GM21717 (cell line): ENCODE measurements at regions not wholly inside any gene's neighbourhood (a gene's known extent, or its start where the extent isn't known, plus 50 kb on each side); places are given as distances from the start of the nearest gene placed in this dataset.
"Not testable (repeated sequence)": the region's sequence is repeated elsewhere in the genome, so short reads cannot be mapped to it uniquely, and the experiment has no call there.

ENCODE experiments used
- ATAC-seq: cut with Tn5 transposase; IDR thresholded peaks from one replicate; pipeline ENCODE4 v1.9.1; 2021; ENCODE audit warnings: mild to moderate bottlenecking, moderate library complexity; ENCODE audit not compliant: unreplicated experiment

DNA sequence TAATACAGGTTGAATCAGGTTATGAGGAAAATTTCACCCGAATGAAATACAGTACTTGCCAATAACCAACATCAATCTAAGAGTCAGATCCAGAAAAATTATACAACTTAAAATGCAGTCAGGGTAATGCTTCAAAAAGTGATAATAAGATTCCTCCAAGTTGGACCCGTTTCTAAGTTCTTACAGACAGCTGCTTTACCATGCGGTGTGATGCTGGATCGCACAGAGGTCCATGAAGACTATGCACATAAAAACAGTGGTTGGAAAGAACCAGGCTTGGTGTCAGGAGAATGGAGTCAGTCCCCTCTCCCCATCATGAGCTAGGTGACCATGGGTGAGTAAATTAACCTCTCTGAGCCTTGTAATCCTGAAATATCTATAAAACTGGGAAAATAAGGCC, 261.3 kb downstream of the QDPR start:
- no peak for ATAC-seq

DNA sequence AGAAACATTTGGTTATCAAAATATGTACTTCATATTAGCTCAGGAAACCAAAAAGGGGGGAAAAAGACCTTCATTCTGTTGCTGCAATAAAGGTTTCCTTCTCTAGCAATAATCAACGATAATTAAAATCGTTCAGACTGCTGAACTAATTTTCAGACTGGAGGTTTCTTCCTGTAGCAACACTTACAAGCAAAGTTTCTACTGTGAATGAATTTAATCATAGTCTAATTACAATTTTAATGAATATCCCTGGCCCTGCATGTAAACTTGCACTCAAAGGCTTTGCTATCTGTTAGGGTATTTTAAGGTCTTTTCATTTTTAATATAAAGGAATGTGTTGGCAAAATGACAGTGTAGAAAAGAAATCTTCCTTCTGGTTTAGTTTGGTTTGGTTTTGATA, 265.2 kb downstream of the QDPR start:
- no peak for ATAC-seq

GRCh38 chr4:17241835-17242234, 270.1 kb downstream of the QDPR start:
- no peak for ATAC-seq

- ATAC-seq: no peak
These were observed 273.3 kb downstream of the QDPR start for GRCh38 chr4:17238633-17239032.

- ATAC-seq: no peak
These were observed 275.2 kb downstream of the QDPR start for GRCh38 chr4:17236686-17237085.

DNA sequence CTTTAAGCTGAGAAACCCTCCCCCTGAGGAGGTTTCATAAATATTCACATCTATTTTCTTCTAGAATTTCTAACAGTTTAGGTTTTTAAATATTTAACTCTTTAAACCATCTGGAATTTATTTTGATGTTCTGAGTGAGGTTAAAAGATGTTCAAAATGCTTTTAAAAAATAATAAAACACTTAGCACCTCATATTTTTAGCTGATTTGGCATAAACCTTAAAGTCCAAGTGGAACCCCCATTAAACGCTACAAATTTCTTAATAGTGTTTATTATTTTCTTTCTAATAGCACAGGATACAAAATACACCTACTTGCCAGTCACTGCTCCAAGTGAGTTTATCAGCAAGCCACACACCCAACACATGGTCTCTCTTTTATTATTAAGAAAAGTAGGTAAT, 277.2 kb downstream of the QDPR start:
- ATAC-seq: no peak

DNA sequence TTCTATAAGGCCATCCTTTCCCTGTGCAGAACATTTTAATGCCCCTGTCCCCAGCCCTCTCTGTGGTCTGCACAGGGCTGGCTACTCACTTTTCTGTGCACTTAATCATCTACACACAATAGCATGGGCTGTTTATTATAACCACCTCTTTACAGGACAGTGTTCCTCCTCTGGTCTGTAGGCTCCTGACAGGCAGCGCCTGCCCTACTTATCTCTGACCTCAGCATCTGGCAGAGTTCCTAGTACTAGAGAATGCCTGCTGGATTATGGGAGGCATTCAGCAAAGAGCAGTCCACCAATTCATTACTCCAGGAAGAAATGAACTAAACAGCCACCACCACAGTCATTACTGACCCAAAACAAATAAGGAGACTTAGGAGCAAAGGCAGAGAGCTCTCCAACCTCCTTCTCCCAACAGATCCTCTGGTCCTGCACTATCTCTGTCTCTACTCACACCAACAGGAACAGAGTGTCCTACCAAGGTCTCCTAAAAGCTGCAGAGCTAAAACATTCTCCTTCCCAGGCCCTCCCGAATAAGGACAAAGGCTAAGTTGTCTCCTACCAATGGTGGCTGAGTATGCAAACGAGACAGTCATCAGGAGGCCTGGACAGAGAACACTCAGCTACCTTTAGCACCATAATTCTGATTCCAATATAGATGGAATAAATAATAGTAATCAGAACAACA, 279.2 kb downstream of the QDPR start:
- ATAC-seq: no peak

DNA sequence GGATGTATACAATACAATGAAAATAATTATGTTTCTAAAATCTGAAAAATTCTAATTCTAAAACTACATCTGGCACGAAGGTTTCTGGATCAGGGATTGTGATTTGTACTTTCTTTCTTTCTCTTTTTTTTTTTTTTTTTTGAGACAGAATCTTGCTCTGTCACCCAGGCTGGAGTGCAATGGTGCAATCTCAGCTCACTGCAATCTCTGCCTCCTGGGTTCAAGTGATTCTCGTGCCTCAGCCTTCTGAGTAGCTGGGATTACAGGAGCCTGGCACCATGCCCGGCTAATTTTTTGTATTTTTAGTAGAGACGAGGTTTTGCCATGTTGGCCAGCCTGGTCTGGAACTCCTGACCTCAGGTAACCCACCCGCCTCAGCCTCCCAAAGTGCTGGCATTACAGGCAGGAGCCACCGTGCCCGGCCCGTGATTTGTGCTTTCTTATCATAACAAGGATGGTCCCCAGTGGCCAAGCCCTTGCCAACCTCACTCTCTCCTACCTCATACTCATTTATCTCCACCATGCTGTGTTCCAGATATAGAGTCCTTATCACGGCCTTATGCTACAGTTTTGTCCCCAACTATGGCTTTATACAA, 279.9 kb downstream of the QDPR start:
- not testable (repeated sequence) for ATAC-seq

DNA sequence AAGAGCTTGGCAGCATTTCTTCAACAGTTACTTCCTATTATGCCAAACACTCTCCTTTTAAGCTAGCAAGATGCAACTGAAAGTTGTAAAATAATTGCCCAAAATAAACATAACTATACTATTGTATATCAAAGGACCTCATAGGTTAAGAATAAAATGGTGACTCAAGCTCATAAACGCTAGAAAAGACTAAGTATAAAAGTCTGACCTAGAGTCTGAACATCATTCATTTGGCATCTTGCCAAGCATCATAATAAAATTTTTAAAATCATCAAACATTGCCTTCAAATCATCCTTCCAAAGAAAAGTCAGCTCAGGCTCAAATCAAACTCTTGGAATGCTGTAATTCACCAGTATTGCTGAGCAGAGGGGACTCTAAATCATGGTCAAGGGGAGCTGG, 281.2 kb downstream of the QDPR start:
- no peak for ATAC-seq

GRCh38 chr4:17220816-17221215, 291.1 kb downstream of the QDPR start:
- no peak for ATAC-seq

DNA sequence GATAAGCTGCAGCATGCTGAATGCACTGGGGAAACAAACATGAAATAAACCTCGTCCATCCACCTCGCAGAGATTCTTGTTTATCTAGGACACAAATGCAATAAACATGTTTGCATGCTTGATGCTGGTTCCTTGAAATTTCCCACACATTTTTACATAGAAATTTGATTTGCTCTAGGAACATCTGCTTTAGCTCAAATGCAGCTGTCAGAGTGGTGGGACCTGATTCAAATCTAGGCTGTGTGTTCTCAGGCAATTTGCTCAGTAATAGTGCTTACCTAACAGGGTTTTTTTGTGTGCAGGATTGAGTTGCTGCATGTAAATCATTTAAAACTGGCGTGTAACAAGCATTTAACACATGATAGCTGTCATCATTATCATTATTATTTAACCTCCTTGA, 293.1 kb downstream of the QDPR start:
- no peak for ATAC-seq

DNA sequence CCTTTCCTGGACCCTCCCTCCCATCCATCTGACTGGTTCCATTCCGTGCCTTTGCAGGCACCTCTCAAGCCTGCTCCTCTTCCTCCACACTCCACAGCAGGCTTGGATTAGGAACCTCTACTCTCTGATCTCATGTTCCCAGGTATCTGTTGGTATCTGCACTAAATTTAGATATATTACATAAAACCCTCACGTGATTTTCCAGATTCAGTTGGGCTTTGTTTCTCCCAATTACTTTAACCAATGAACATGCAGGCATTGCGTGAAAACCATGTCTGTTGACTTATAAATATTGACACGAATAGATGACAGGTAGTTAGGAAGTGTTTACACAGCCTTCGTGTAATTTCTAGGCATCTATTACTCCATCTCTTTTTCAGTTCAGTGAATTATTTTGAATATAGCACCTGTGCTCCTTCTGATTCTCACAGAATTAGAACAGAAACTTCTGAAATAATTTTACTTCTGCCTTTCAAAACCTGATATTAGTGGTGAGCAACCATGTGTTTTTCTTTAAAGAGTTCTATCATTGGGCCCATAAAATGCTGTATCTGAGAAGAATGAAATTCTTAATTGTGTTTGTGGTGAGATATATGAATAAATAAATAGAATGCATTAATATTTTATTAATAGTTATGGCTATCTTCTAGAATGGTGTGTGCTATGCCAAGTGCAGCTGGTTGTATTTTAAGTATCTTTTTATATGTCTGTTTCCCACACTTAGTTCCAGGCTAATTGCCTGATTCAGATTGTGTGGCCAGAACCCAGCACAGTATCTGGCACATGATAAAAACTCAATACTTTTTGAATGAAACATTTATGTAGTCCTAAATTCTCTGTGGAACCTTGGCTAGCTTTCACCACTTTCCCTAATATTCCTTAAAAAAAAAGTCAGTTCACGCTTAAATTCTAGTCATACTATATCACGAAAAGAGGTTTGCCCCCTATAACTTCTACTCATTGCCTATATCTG, 304.8 kb downstream of the QDPR start:
- ATAC-seq: no peak

- no peak for ATAC-seq
These were observed 306.5 kb upstream of the LDB2 start for GRCh38 chr4:17204908-17205307.

DNA sequence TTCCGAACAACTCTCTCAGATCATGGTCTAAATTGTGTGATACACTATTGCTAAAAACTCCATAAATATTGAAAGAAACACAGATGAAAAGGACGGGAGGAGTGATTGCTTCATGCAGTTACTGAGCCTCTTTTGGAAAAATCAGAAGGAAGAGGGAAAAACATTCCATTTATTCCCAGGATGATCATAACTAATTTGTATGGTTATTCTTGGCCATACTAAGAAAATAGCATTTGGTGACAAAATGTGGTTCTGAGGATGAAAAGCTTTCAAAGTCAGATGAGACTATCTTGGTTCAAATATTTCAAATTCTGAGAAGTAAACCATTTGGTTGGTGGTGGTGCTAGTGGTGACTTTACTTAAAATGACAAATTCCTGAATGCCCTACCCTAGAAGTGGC, 305.4 kb upstream of the LDB2 start:
- no peak for ATAC-seq

DNA sequence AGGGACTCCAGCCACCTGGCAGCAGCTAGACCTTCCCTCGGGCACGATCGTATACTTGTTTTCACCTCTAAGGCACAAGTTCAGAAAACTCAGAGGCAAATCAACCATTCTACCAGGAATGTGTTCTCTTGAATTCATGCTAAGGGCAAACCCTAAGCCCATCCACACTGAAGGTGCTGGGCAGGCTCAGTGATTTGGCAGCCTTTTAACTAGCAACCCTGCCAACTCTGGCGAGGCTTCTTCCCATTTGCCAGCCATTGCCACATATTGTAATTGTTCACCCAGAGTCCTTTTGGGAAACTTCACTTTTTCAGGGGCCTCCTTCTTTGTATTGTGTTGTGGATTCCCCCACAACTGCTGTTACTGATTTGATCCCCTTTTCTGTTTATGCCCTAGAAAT, 298.6 kb upstream of the LDB2 start:
- ATAC-seq: no peak

GRCh38 chr4:17195461-17196275, 297.2 kb upstream of the LDB2 start:
- no peak for ATAC-seq

GRCh38 chr4:17194586-17194985, 296.1 kb upstream of the LDB2 start:
- no peak for ATAC-seq

- no peak for ATAC-seq
These were observed 291.3 kb upstream of the LDB2 start for GRCh38 chr4:17189759-17190158.

- ATAC-seq: no peak
These were observed 290.9 kb upstream of the LDB2 start for GRCh38 chr4:17189401-17189720.

GRCh38 chr4:17188547-17189400, 290.3 kb upstream of the LDB2 start:
- ATAC-seq: no peak
